B cell (primary cell): ENCODE measurements at regions not wholly inside any gene's neighbourhood (a gene's known extent, or its start where the extent isn't known, plus 50 kb on each side); places are given as distances from the start of the nearest gene placed in this dataset.

Experiments
- ATAC-seq: fragments of 200-7000 bp; cut with Tn5 transposase; one replicate; pipeline ENCODE4 v1.10.0; 2021; ENCODE audit warnings: low read depth, mild to moderate bottlenecking, moderate number of reproducible peaks, moderate library complexity
- CTCF ChIA-PET: fragments of 350-600 bp; sonication (Branson Sonifier 250); formaldehyde crosslinking; loops from one replicate; lab custom pipeline; 2021; ENCODE audit warnings: antibody characterized with exemption, inconsistent platforms; lab: Charles Lee
- POLR2A ChIA-PET: fragments of 350-600 bp; sonication (Branson Sonifier 250); formaldehyde crosslinking; loops from one replicate; lab custom pipeline; 2021; ENCODE audit warnings: antibody characterized with exemption; lab: Charles Lee
- DNase-seq: peaks from one replicate; pipeline ENCODE4 v3.0.0; 2013
- H2AFZ ChIP-seq: 2 replicates; pipeline ENCODE4 v1.6.1; 2012; ENCODE audit warnings: mild to moderate bottlenecking, low read depth, low read length; ENCODE audit not compliant: insufficient read depth, poor library complexity, severe bottlenecking
- H3K27ac ChIP-seq, 2 donors: 1 replicate in 1 of 2; 2 replicates in 1 of 2; pipeline ENCODE4 v1.5.1; 2012 to 2013; ENCODE audit warnings: low read length in 2 of 2, mild to moderate bottlenecking in 2 of 2, moderate library complexity in 1 of 2
- H3K27me3 ChIP-seq, 4 experiments: fragments of 200-600 bp in 1 of 4; sonication (generic) in 1 of 4; replicated peaks in 1 of 4; 1 replicate in 2 of 4; 2 replicates in 2 of 4; pipeline versions ENCODE4 v1.6.1 to v1.7.0; 2013 to 2016; ENCODE audit warnings: low read length in 3 of 4, mild to moderate bottlenecking in 2 of 4, mixed read lengths in 1 of 4, moderate library complexity in 1 of 4; ENCODE audit not compliant: insufficient read depth in 4 of 4, control insufficient read depth in 3 of 4; ENCODE audit errors: control extremely low read depth in 1 of 4
- H3K36me3 ChIP-seq, 2 experiments: replicated peaks in 1 of 2; 1 replicate in 1 of 2; 2 replicates in 1 of 2; pipeline versions ENCODE4 v1.6.1 to v1.7.1; 2013; ENCODE audit warnings: low read length in 1 of 2; ENCODE audit not compliant: insufficient read depth in 2 of 2, control insufficient read depth in 1 of 2; ENCODE audit errors: control extremely low read depth in 1 of 2, extremely low read depth in 1 of 2
- H3K4me1 ChIP-seq, 2 donors: fragments of 200-600 bp in 1 of 2; sonication (generic) in 1 of 2; 1 replicate in 1 of 2; 2 replicates in 1 of 2; pipeline versions ENCODE4 v1.5.1 to v1.6.1; 2013 to 2017; ENCODE audit warnings: low read length in 2 of 2; ENCODE audit not compliant: control insufficient read depth in 2 of 2, insufficient read depth in 2 of 2
- H3K4me2 ChIP-seq: replicated peaks from 2 replicates; pipeline ENCODE3; 2012; ENCODE audit warnings: mild to moderate bottlenecking, low read depth, low read length; ENCODE audit not compliant: poor library complexity, severe bottlenecking
- H3K4me3 ChIP-seq, 5 experiments: fragments of 200-600 bp in 1 of 5; sonication (generic) in 1 of 5; 1 replicate in 3 of 5; 2 replicates in 2 of 5; pipeline versions ENCODE4 v1.5.1 to v1.7.0; 2011 to 2016; ENCODE audit warnings: low read length in 4 of 5, mild to moderate bottlenecking in 4 of 5, low read depth in 2 of 5, control low read depth in 1 of 5, moderate library complexity in 1 of 5; ENCODE audit not compliant: insufficient read depth in 1 of 5; ENCODE audit errors: control extremely low read depth in 1 of 5, extremely low read depth in 1 of 5
- H3K79me2 ChIP-seq: fragments of 200-600 bp; sonication (generic); one replicate; pipeline ENCODE4 v1.6.0; 2016; ENCODE audit warnings: low read length; ENCODE audit not compliant: control insufficient read depth, insufficient read depth
- H3K9ac ChIP-seq: fragments of 200-600 bp; sonication (generic); 2 replicates; pipeline ENCODE4 v1.6.1; 2017; ENCODE audit warnings: mild to moderate bottlenecking, low read length, moderate library complexity
- H3K9me3 ChIP-seq, 3 donors: one replicate each; pipeline versions ENCODE4 v1.6.1 to v1.7.1; 2013; ENCODE audit warnings: low read length in 2 of 3; ENCODE audit not compliant: control insufficient read depth in 2 of 3, insufficient read depth in 1 of 3; ENCODE audit errors: control extremely low read depth in 1 of 3
- H4K20me1 ChIP-seq: 2 replicates; pipeline ENCODE4 v1.6.0; 2012; ENCODE audit warnings: mild to moderate bottlenecking, low read length; ENCODE audit not compliant: insufficient read depth, control insufficient read depth, poor library complexity, severe bottlenecking
- H3K27ac Mint-ChIP-seq: one replicate; pipeline ENCODE4 v1.8.0; 2021; ENCODE audit warnings: mixed read lengths
- H3K27me3 Mint-ChIP-seq: one replicate; pipeline ENCODE4 v1.8.0; 2021; ENCODE audit warnings: mixed read lengths
- H3K4me1 Mint-ChIP-seq: one replicate; pipeline ENCODE4 v1.8.0; 2021; ENCODE audit warnings: mixed read lengths
- H3K4me3 Mint-ChIP-seq: one replicate; pipeline ENCODE4 v1.8.0; 2021; ENCODE audit warnings: mixed read lengths
- H3K9me3 Mint-ChIP-seq: one replicate; pipeline ENCODE4 v1.8.0; 2022; ENCODE audit warnings: mixed read lengths; ENCODE audit not compliant: insufficient read depth
- EZH2 ChIP-seq: IDR thresholded peaks from 2 replicates; pipeline ENCODE4 v1.6.1; 2012; ENCODE audit warnings: borderline replicate concordance, low read depth, mild to moderate bottlenecking, moderate library complexity, low read length; ENCODE audit not compliant: insufficient read depth, poor library complexity, severe bottlenecking
- WGBS: methylation state at CpG from one replicate; pipeline ENCODE4 v1.1.5; 2013; ENCODE audit warnings: missing lambda C conversion rate; ENCODE audit not compliant: insufficient coverage; 5-methylcytosine and 5-hydroxymethylcytosine counted together
- intact Hi-C: fragments of 100-400 bp; cut with micrococcal nuclease; formaldehyde crosslinking; loops from one replicate; pipeline ENCODE4 v1.10.0; 2022
- TF ChIP-seq, protein P1 (sequence below): fragments of 200-600 bp; IDR thresholded peaks from one replicate; pipeline ENCODE4 v1.8.0; 2022; ENCODE audit warnings: antibody characterized with exemption, mild to moderate bottlenecking

DNA sequence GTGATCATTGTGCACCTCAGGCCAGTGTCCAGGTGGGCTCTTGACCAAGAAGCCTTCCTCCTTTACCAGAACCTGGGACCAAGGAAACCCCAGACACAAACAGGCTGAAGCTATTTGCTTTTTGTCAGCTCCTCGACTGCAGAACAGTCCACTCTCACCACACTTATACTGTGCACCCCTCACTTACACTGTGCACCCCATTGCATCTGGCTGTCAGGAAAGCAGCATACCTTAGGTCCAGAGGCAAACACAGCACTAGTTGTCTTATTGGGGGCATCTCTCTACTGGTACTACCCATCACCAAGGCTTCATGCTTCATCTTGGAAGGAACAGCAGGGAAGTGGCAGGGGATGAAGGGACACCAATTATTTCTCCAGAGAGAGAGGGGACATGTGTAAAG, 198.1 kb downstream of the CXCL12 start:
- H3K4me1 Mint-ChIP-seq, result no peaks in the 10 kb centered on the region
- intact Hi-C loops, result no loop called here
- Histone ChIP-seq H3K9me3 (peaks cover 0 to 3% (median 0%) of the 10 kb centered on the region in 3 donors), H3K27ac (no peak overlapping the region), H2AFZ (no peak overlapping the region), H4K20me1 (no peaks in the 10 kb centered on the region), H3K4me1 (no peaks in the 10 kb centered on the region), H3K79me2 (no peaks in the 10 kb centered on the region), H3K4me3 (no peak overlapping the region), H3K36me3 (no peaks in the 10 kb centered on the region), H3K9ac (no peak overlapping the region), H3K27me3 (no peaks in the 10 kb centered on the region), H3K4me2 (no peak overlapping the region)
- DNase-seq (no peak), ATAC-seq (no peak)
- H3K9me3 Mint-ChIP-seq, result peaks cover 5% of the 10 kb centered on the region
- no peak overlapping the region for H3K27ac Mint-ChIP-seq
- ChIA-PET CTCF (no interaction called here), POLR2A (no interaction called here)
- H3K27me3 Mint-ChIP-seq, result no peaks in the 10 kb centered on the region
- TF ChIP-seq, protein P1, sequence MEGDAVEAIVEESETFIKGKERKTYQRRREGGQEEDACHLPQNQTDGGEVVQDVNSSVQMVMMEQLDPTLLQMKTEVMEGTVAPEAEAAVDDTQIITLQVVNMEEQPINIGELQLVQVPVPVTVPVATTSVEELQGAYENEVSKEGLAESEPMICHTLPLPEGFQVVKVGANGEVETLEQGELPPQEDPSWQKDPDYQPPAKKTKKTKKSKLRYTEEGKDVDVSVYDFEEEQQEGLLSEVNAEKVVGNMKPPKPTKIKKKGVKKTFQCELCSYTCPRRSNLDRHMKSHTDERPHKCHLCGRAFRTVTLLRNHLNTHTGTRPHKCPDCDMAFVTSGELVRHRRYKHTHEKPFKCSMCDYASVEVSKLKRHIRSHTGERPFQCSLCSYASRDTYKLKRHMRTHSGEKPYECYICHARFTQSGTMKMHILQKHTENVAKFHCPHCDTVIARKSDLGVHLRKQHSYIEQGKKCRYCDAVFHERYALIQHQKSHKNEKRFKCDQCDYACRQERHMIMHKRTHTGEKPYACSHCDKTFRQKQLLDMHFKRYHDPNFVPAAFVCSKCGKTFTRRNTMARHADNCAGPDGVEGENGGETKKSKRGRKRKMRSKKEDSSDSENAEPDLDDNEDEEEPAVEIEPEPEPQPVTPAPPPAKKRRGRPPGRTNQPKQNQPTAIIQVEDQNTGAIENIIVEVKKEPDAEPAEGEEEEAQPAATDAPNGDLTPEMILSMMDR, result no peak
- TF ChIP-seq EZH2, result no peak
- H3K4me3 Mint-ChIP-seq, result no peak overlapping the region
- 71% methylated on average over 1 of the region's 1 CpG for WGBS

DNA sequence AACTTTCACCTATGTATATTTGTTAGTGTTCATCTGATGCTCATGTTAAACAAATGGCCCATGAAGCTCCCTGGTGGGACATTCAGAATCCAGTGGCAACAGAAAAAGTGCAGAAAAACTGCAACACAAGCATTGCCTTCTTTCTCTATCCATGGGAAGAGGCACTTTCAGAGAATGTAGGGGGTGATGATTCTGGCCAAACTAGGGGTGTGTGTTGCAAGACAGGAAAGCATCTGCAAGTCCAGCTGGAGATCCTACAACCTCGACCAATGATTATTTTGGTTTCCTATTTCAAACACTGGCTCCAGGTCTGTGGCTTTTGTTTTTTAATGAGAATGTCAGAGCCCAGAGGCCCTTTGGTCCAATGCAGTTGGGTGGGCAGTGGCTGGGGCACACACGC, 198.7 kb downstream of the CXCL12 start:
- intact Hi-C loops, result no loop called here
- H3K79me2 ChIP-seq, result no peaks in the 10 kb centered on the region

More for the DNA sequence above, 198.7 kb downstream of the CXCL12 start:
- Mint-ChIP-seq H3K4me3 (no peak overlapping the region), H3K9me3 (peaks cover 3% of the 10 kb centered on the region), H3K4me1 (no peaks in the 10 kb centered on the region), H3K27me3 (no peaks in the 10 kb centered on the region), H3K27ac (no peak overlapping the region)
- WGBS, result 68% methylated on average over 1 of the region's 2 CpGs
- Histone ChIP-seq H3K27me3 (no peaks in the 10 kb centered on the region), H3K4me1 (no peaks in the 10 kb centered on the region), H3K27ac (no peak overlapping the region), H3K9ac (no peak overlapping the region), H3K4me3 (no peak overlapping the region), H3K9me3 (peaks cover 0 to 3% (median 0%) of the 10 kb centered on the region in 3 donors), H2AFZ (no peak overlapping the region), H3K4me2 (no peak overlapping the region), H3K36me3 (no peaks in the 10 kb centered on the region), H4K20me1 (no peaks in the 10 kb centered on the region)
- TF ChIP-seq EZH2, result no peak
- TF ChIP-seq, protein P1, result no peak
- POLR2A ChIA-PET, result no interaction called here
- DNase-seq (no peak), ATAC-seq (no peak)
- CTCF ChIA-PET, result no interaction called here
